Mesendoderm (in vitro differentiated cells): ENCODE measurements at regions not wholly inside any gene's neighbourhood (a gene's known extent, or its start where the extent isn't known, plus 50 kb on each side); places are given as distances from the start of the nearest gene placed in this dataset.
A peak's percentile ranks its signal among the peaks of the same experiment; 100 is the strongest.

Experiments
- DNase-seq: peaks from one replicate; pipeline ENCODE4 v3.0.0; 2013
- H2AK5ac ChIP-seq: 2 replicates; pipeline ENCODE4 v1.6.1; 2013; ENCODE audit warnings: low read length, inconsistent platforms
- H2BK120ac ChIP-seq: 2 replicates; pipeline ENCODE4 v1.6.1; 2013; ENCODE audit warnings: low read depth, mild to moderate bottlenecking, low read length, moderate library complexity, mixed read lengths
- H2BK15ac ChIP-seq: replicated peaks from 2 replicates; pipeline ENCODE4 v1.6.1; 2013; ENCODE audit warnings: low read depth, mild to moderate bottlenecking, moderate library complexity
- H2BK5ac ChIP-seq: 2 replicates; pipeline ENCODE4 v1.6.1; 2013; ENCODE audit warnings: low read length, inconsistent platforms
- H3K18ac ChIP-seq: 2 replicates; pipeline ENCODE4 v1.6.1; 2013; ENCODE audit warnings: mild to moderate bottlenecking, low read length, mixed read lengths
- H3K23ac ChIP-seq: one replicate; pipeline ENCODE4 v1.6.1; 2013; ENCODE audit warnings: low read length
- H3K27ac ChIP-seq: 2 replicates; pipeline ENCODE4 v1.5.1; 2013; ENCODE audit warnings: low read depth, mild to moderate bottlenecking, inconsistent platforms, low read length, moderate library complexity
- H3K27me3 ChIP-seq: 2 replicates; pipeline ENCODE4 v1.6.1; 2013; ENCODE audit warnings: low read length, control low read depth, mild to moderate bottlenecking, inconsistent platforms; ENCODE audit not compliant: insufficient read depth, poor library complexity
- H3K36me3 ChIP-seq: 2 replicates; pipeline ENCODE4 v1.6.1; 2013; ENCODE audit warnings: low read length, inconsistent platforms; ENCODE audit not compliant: control insufficient read depth, insufficient read depth
- H3K4ac ChIP-seq: one replicate; pipeline ENCODE4 v1.6.1; 2013; ENCODE audit warnings: low read depth, mild to moderate bottlenecking, low read length, moderate library complexity
- H3K4me1 ChIP-seq: 2 replicates; pipeline ENCODE4 v1.6.1; 2013; ENCODE audit warnings: low read depth, low read length, inconsistent platforms; ENCODE audit not compliant: control insufficient read depth
- H3K4me2 ChIP-seq: 2 replicates; pipeline ENCODE4 v1.6.1; 2013; ENCODE audit warnings: low read length
- H3K4me3 ChIP-seq: 2 replicates; pipeline ENCODE4 v1.5.1; 2013; ENCODE audit warnings: mild to moderate bottlenecking, low read length
- H3K56ac ChIP-seq: one replicate; pipeline ENCODE4 v1.6.1; 2013; ENCODE audit warnings: low read length
- H3K79me1 ChIP-seq: 2 replicates; pipeline ENCODE4 v1.6.1; 2013; ENCODE audit warnings: low read length, inconsistent platforms
- H3K79me2 ChIP-seq: 2 replicates; pipeline ENCODE4 v1.6.1; 2013; ENCODE audit warnings: mild to moderate bottlenecking, low read length; ENCODE audit not compliant: control insufficient read depth, insufficient read depth
- H3K9ac ChIP-seq: 2 replicates; pipeline ENCODE4 v1.6.1; 2013; ENCODE audit warnings: low read length, inconsistent platforms
- H4K5ac ChIP-seq: one replicate; pipeline ENCODE4 v1.6.1; 2013; ENCODE audit warnings: low read length
- H4K8ac ChIP-seq: one replicate; pipeline ENCODE4 v1.6.1; 2013; ENCODE audit warnings: low read depth, mild to moderate bottlenecking, control low read depth, low read length, moderate library complexity
- WGBS: extraction: QIAGEN DNeasy Blood & Tissue Kit; methylation state at CpG from one replicate; pipeline ENCODE4 v1.1.7; 2013; ENCODE audit warnings: low lambda C conversion rate, missing lambda C conversion rate; ENCODE audit not compliant: insufficient coverage; ENCODE audit errors: extremely low coverage; 5-methylcytosine and 5-hydroxymethylcytosine counted together

DNA sequence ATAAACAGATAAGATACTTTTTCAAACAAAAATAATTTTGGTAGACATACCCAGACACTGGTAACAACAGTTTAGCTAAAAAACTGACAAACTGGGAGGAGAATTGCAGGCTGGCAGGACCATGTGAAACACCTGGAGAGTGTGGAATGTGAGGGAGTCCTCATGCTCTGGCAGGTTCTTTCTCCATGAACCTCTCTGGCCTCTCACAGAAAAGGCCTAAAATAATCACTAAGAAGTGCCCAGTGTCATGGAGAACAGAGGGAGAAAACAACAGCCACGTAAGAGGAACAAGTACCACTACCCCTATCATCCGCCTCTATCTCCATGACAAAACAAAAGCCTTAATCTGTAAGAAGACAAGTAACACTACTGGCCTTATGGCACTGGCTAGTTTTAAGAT is 1227.5 kb upstream of the CDH9 start:
- Histone ChIP-seq H3K4me1 (no peaks in the 10 kb centered on the region), H3K27ac (no peak overlapping the region), H2BK120ac (no peak overlapping the region), H2AK5ac (no peak overlapping the region), H2BK15ac (no peak overlapping the region), H4K8ac (no peak overlapping the region), H3K4me2 (no peak overlapping the region), H2BK5ac (no peak overlapping the region), H3K4me3 (no peak overlapping the region), H4K5ac (no peak overlapping the region), H3K79me1 (no peaks in the 10 kb centered on the region), H3K23ac (no peak overlapping the region), H3K79me2 (no peaks in the 10 kb centered on the region), H3K56ac (no peak overlapping the region), H3K9ac (no peak overlapping the region), H3K18ac (no peak overlapping the region), H3K36me3 (no peaks in the 10 kb centered on the region), H3K4ac (no peak overlapping the region), H3K27me3 (no peaks in the 10 kb centered on the region)
- no peak for DNase-seq
- no CpG with 5 or more reads among the region's 2 CpGs for WGBS

DNA sequence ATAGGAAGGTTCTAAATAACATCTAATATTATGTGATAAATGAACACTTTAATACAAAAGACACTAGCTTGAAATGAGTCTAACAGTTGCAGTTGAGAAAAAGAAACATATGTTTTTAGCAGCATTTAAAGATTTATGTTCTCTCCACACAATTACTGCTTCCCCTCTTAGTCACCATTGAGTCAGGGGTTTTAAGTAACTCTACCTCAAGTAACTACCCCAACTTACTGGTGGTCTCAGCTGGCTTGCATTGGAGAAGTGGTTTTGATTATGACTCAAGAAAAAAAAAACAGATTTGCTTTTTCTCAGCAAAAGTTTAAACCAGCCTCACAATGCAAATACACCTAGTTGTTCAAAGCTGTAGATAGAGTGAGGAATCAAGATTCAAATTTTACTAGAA is 1216.5 kb upstream of the CDH9 start:
- Histone ChIP-seq H3K56ac (no peak overlapping the region), H4K5ac (no peak overlapping the region), H2BK5ac (no peak overlapping the region), H3K27me3 (no peaks in the 10 kb centered on the region), H3K79me2 (no peaks in the 10 kb centered on the region), H2BK120ac (no peak overlapping the region), H2BK15ac (no peak overlapping the region), H3K4me2 (no peak overlapping the region), H3K4ac (no peak overlapping the region), H3K4me3 (no peak overlapping the region), H3K27ac (no peak overlapping the region), H3K18ac (no peak overlapping the region), H3K4me1 (no peaks in the 10 kb centered on the region), H3K36me3 (no peaks in the 10 kb centered on the region), H3K9ac (no peak overlapping the region), H3K23ac (no peak overlapping the region), H4K8ac (no peak overlapping the region), H3K79me1 (no peaks in the 10 kb centered on the region), H2AK5ac (no peak overlapping the region)
- DNase-seq, result no peak

DNA sequence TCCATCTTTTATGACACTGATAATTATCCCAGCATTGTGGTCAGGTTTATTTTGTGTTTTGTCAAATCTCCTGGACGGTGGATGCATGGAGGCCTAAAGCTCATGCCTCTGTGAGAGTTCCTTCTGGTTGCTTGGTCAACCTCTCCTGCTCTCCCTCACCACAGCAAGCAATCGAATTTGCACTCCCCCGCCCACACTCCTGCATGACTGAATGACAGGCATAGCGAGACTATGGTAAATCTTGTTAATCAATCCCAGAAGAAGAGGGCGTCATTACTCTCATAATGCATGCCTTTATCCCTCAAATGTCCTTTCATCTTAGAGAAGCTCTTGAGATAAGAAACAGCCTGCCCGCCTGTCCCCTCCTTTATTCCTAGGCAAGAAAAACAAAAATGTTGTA is 1215.0 kb upstream of the CDH9 start:
- Histone ChIP-seq H3K23ac (no peak overlapping the region), H3K79me2 (no peaks in the 10 kb centered on the region), H3K36me3 (no peaks in the 10 kb centered on the region), H4K8ac (no peak overlapping the region), H4K5ac (no peak overlapping the region), H3K4ac (no peak overlapping the region), H3K56ac (no peak overlapping the region), H3K9ac (no peak overlapping the region), H3K79me1 (no peaks in the 10 kb centered on the region), H3K27me3 (no peaks in the 10 kb centered on the region), H3K4me1 (no peaks in the 10 kb centered on the region), H3K4me2 (no peak overlapping the region), H3K4me3 (no peak overlapping the region), H2BK120ac (no peak overlapping the region), H3K27ac (no peak overlapping the region), H2AK5ac (no peak overlapping the region), H3K18ac (no peak overlapping the region), H2BK5ac (no peak overlapping the region), H2BK15ac (no peak overlapping the region)
- no CpG with 5 or more reads among the region's 6 CpGs for WGBS
- peak; percentile 26 for DNase-seq

DNA sequence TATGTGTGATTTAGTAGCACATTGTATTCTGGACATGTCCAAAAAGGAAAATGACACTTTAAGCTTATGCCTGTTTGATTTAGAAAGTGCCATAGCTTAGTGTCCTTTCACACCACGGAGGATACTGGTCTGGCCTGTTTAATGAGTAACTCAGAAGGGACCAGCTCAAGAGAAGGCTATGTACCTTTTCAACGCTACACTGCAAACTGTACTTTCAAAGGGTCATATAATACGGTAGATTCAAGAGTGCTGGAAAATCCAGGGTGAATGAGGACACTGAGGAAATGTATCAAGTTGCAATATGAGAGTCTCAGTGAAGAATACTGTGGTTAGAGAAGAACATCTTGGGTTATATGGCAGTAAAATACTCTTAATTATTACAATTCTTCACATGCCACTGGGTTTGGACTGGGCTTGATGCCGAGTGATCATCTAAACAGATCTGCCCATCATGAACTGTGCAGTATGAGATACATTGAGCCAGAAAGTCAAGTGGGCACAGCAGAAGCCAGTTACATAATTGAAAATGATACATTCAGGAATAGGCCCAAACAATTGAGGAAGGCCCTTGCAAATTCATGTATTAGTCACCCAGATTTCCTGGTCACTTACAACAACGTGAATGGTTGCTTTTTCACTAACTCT is 1211.5 kb upstream of the CDH9 start:
- no peak overlapping the region for H3K27ac ChIP-seq
- H4K5ac ChIP-seq, result no peak overlapping the region
- no peaks in the 10 kb centered on the region for H3K4me1 ChIP-seq
- no peak overlapping the region for H3K9ac ChIP-seq
- no peaks in the 10 kb centered on the region for H3K36me3 ChIP-seq
- no peak overlapping the region for H3K4ac ChIP-seq
- no peak overlapping the region for H4K8ac ChIP-seq
- no peak overlapping the region for H3K56ac ChIP-seq
- no peak overlapping the region for H2BK5ac ChIP-seq
- no peak overlapping the region for H2BK15ac ChIP-seq
- no CpG with 5 or more reads among the region's 5 CpGs for WGBS
- H3K4me2 ChIP-seq, result no peak overlapping the region
- no peak overlapping the region for H3K4me3 ChIP-seq
- no peak overlapping the region for H2BK120ac ChIP-seq
- H3K27me3 ChIP-seq, result no peaks in the 10 kb centered on the region
- H3K18ac ChIP-seq, result no peak overlapping the region
- H3K79me1 ChIP-seq, result no peaks in the 10 kb centered on the region
- H3K79me2 ChIP-seq, result no peaks in the 10 kb centered on the region
- no peak overlapping the region for H3K23ac ChIP-seq
- H2AK5ac ChIP-seq, result no peak overlapping the region
- no peak for DNase-seq

DNA sequence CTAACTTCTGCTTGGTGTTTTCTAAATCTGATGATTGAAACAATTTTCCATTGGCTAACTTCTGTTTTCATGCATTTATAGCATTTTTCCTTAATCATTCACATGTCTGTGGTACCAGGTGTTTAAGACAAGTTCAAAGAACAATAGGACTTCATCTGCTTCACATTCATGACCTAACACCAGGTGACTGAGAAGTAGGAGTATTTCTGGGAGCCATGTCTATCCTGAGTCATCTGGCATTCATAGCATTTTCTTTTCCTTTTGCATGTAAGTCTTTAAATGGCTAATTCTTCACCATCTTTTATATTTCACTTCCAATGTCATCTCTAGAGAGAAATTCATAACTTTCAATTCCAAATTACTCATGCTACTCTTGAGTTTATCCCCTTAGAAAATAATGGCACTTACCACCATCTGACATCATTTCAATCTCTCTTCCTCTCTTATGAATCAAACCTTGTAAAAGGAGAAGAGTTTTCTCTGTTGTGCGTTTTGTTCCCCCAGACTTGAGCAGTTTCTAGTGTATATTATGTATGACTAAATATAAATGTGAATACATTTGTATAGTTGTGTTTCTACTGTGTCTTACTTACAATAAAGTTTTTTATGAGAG is 1196.1 kb upstream of the CDH9 start:
- no peak overlapping the region for H3K56ac ChIP-seq
- no peaks in the 10 kb centered on the region for H3K79me1 ChIP-seq
- H2BK5ac ChIP-seq, result no peak overlapping the region
- no peak overlapping the region for H4K8ac ChIP-seq
- no peak overlapping the region for H3K4ac ChIP-seq
- H3K4me1 ChIP-seq, result no peaks in the 10 kb centered on the region
- no peak overlapping the region for H3K4me2 ChIP-seq
- H4K5ac ChIP-seq, result no peak overlapping the region
- DNase-seq, result no peak
- H2BK15ac ChIP-seq, result no peak overlapping the region
- H3K79me2 ChIP-seq, result no peaks in the 10 kb centered on the region
- no peak overlapping the region for H3K9ac ChIP-seq
- no peak overlapping the region for H3K4me3 ChIP-seq
- H3K18ac ChIP-seq, result no peak overlapping the region
- no peaks in the 10 kb centered on the region for H3K27me3 ChIP-seq
- no peak overlapping the region for H2BK120ac ChIP-seq
- H3K36me3 ChIP-seq, result no peaks in the 10 kb centered on the region
- H3K27ac ChIP-seq, result no peak overlapping the region
- WGBS, result no CpG with 5 or more reads among the region's 1 CpG
- H3K23ac ChIP-seq, result no peak overlapping the region
- H2AK5ac ChIP-seq, result no peak overlapping the region

DNA sequence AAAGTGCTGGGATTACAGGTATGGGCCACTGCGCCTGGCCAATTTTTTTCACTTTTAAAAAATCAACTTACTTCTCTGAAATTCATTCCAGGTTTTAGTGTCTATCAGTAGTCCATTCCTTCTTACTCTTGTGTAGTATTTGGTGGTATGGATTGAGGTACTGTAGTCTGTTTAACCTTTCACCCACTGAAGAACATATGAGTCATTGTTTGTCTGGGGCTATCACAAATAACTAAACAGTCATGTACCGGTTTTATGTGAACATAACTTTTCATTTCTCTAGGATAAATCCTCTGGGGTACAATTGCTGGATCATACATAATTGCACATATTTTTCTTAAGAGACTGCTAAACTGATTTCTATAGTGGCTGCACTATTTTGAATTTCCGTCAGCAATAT is 1188.0 kb upstream of the CDH9 start:
- Histone ChIP-seq H2BK15ac (no peak overlapping the region), H3K79me1 (no peaks in the 10 kb centered on the region), H3K18ac (no peak overlapping the region), H2AK5ac (no peak overlapping the region), H3K27ac (no peak overlapping the region), H4K8ac (no peak overlapping the region), H3K9ac (no peak overlapping the region), H3K36me3 (no peaks in the 10 kb centered on the region), H3K27me3 (no peaks in the 10 kb centered on the region), H3K4me2 (no peak overlapping the region), H2BK5ac (no peak overlapping the region), H4K5ac (no peak overlapping the region), H3K4ac (no peak overlapping the region), H2BK120ac (no peak overlapping the region), H3K4me1 (no peaks in the 10 kb centered on the region), H3K23ac (no peak overlapping the region), H3K4me3 (no peak overlapping the region), H3K79me2 (no peaks in the 10 kb centered on the region), H3K56ac (no peak overlapping the region)
- WGBS, result no CpG with 5 or more reads among the region's 3 CpGs
- DNase-seq, result no peak
